HepG2 (cell line): ENCODE measurements at regions not wholly inside any gene's neighbourhood (a gene's known extent, or its start where the extent isn't known, plus 50 kb on each side); places are given as distances from the start of the nearest gene placed in this dataset.

ENCODE experiments used
- CBFB ChIP-seq: sonication (generic); formaldehyde crosslinking; IDR thresholded peaks from 2 replicates; pipeline ENCODE4 v1.4.0; 2020; ENCODE audit warnings: missing genetic modification reagents
- MAFK ChIP-seq, 2 experiments: IDR thresholded peaks in 1 of 2; conservative IDR thresholded peaks in 1 of 2; 2 replicates each; pipeline ENCODE4 v1.6.1; 2011; ENCODE audit warnings: improper control_type of control experiment in 2 of 2, low read length in 2 of 2
- SP1 ChIP-seq, 2 experiments: fragments of 450-650 bp in 1 of 2; sonication (generic) in 1 of 2; formaldehyde crosslinking in 1 of 2; IDR thresholded peaks; 2 replicates each; pipeline versions ENCODE4 v1.4.0 to v1.6.1; 2016 to 2020; ENCODE audit warnings: missing genetic modification reagents in 1 of 2
- YY1 ChIP-seq: IDR thresholded peaks from 2 replicates; pipeline ENCODE4 v1.6.1; 2011; ENCODE audit warnings: low read length, low read depth, moderate library complexity, mild to moderate bottlenecking; ENCODE audit not compliant: insufficient read depth, insufficient replicate concordance
- ZNF720 ChIP-seq: sonication (generic); formaldehyde crosslinking; IDR thresholded peaks from 2 replicates; pipeline ENCODE4 v1.4.0; 2020; ENCODE audit warnings: missing genetic modification reagents

DNA sequence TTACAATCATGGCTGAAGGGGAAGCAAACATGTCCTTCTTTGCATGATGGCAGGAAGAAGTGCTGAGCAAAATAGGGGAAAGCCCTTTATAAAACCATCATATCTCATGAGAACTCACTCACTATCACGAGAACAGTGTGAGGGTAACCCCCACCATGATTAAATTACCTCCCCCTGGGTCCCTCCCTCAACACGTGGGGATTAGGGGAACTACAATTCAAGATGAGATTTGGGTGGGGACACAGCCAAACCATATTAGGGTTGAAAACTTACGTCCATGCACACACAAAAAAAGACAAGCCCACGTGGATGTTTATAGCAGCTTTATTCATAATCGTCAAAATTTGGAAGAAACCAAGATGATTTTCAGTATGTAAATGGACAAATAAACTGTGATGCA is 72.3 kb downstream of the RPL22L1 start:
- TF ChIP-seq CBFB (no peak), SP1 (IDR thresholded peaks at IDR 0.05) (no peak), SP1 (CRISPR knock-in tag; IDR thresholded peaks at IDR 0.05) (no peak), YY1 (no peak), ZNF720 (CRISPR knock-in tag) (no peak), MAFK (conservative IDR thresholded peaks at IDR 0.05 in 1 of 2, IDR thresholded peaks at IDR 0.05 in 1 of 2; ENCODE audit: low read length in 2 of 2) (no peak)
